OCI-LY7 (cell line): ENCODE measurements at regions not wholly inside any gene's neighbourhood (a gene's known extent, or its start where the extent isn't known, plus 50 kb on each side); places are given as distances from the start of the nearest gene placed in this dataset.

Experiments
- BruUV-seq: library from RNA; stranded (reverse); fragments of 400-500 nt; replicated peaks from 2 replicates; lab custom pipeline; 2021; lab: Mats Ljungman, UMichigan
- CTCF ChIA-PET: fragments of 300-600 bp; sonication (Branson Sonifier 250); formaldehyde crosslinking; loops from one replicate; lab custom pipeline; 2022; ENCODE audit warnings: antibody characterized with exemption; ENCODE audit not compliant: unreplicated experiment; lab: Charles Lee
- POLR2A ChIA-PET: fragments of 300-600 bp; sonication (Branson Sonifier 250); formaldehyde crosslinking; loops from one replicate; lab custom pipeline; 2022; ENCODE audit warnings: antibody characterized with exemption; lab: Charles Lee
- DNase-seq: peaks from one replicate; pipeline ENCODE4 v3.0.0-alpha.2; 2015; ENCODE audit warnings: low spot score
- H2AFZ ChIP-seq: fragments of 200-600 bp; sonication (generic), shearing (Covaris generic); 2 replicates; pipeline ENCODE4 v1.6.1; 2014; ENCODE audit warnings: mild to moderate bottlenecking, antibody characterized with exemption, low read length, moderate library complexity
- H3K27ac ChIP-seq: fragments of 200-600 bp; sonication (generic); 2 replicates; pipeline ENCODE4 v1.5.1; 2014; ENCODE audit warnings: mixed run types, low read depth, mild to moderate bottlenecking, moderate library complexity, low read length, inconsistent platforms; ENCODE audit not compliant: poor library complexity, severe bottlenecking
- H3K36me3 ChIP-seq: fragments of 200-600 bp; sonication (generic); 2 replicates; pipeline ENCODE4 v1.6.1; 2014; ENCODE audit warnings: mild to moderate bottlenecking, antibody characterized with exemption, low read length, moderate library complexity, mixed read lengths; ENCODE audit not compliant: insufficient read depth
- H3K4me1 ChIP-seq: fragments of 200-600 bp; sonication (generic); 2 replicates; pipeline ENCODE4 v1.5.1; 2014; ENCODE audit warnings: mild to moderate bottlenecking, low read length; ENCODE audit not compliant: insufficient read depth, poor library complexity, severe bottlenecking
- H3K4me2 ChIP-seq: fragments of 200-600 bp; sonication (generic); 2 replicates; pipeline ENCODE4 v1.6.1; 2014; ENCODE audit warnings: mild to moderate bottlenecking, low read length
- H3K4me3 ChIP-seq: fragments of 200-600 bp; sonication (generic); 2 replicates; pipeline ENCODE4 v1.5.1; 2014; ENCODE audit warnings: mild to moderate bottlenecking, low read depth, low read length; ENCODE audit not compliant: poor library complexity, severe bottlenecking
- H3K79me2 ChIP-seq: fragments of 200-600 bp; sonication (generic); 2 replicates; pipeline ENCODE4 v1.6.1; 2016; ENCODE audit warnings: low read depth, mild to moderate bottlenecking, low read length, moderate library complexity, mixed read lengths; ENCODE audit not compliant: insufficient read depth
- H3K9me2 ChIP-seq: fragments of 200-600 bp; sonication (generic); 2 replicates; pipeline ENCODE4 v1.6.1; 2016; ENCODE audit warnings: mild to moderate bottlenecking, low read length, mixed read lengths; ENCODE audit not compliant: insufficient read depth
- H3K9me3 ChIP-seq: fragments of 200-600 bp; sonication (generic); 2 replicates; pipeline ENCODE4 v1.6.1; 2014; ENCODE audit warnings: mild to moderate bottlenecking, mixed run types, low read length, mixed read lengths
- H4K20me1 ChIP-seq: fragments of 200-600 bp; sonication (generic); 2 replicates; pipeline ENCODE4 v1.6.1; 2014; ENCODE audit warnings: mild to moderate bottlenecking, antibody characterized with exemption, low read length, moderate library complexity, mixed read lengths; ENCODE audit not compliant: insufficient read depth
- CTCF ChIP-seq: fragments of 200-600 bp; sonication (generic); conservative IDR thresholded peaks from 2 replicates; pipeline ENCODE4 v1.5.1; 2014; ENCODE audit warnings: mild to moderate bottlenecking, antibody characterized with exemption, low read length, moderate library complexity, mixed read lengths
- EZH2phosphoT487 ChIP-seq: fragments of 200-600 bp; sonication (generic); IDR thresholded peaks from 2 replicates; pipeline ENCODE4 v1.6.1; 2018; ENCODE audit warnings: low read depth, borderline replicate concordance, mild to moderate bottlenecking, mixed run types, antibody characterized with exemption, low read length, moderate library complexity, mixed read lengths
- intact Hi-C: fragments of 100-400 bp; cut with micrococcal nuclease; formaldehyde crosslinking; loops from one replicate; pipeline ENCODE4 v1.10.0; 2022; ENCODE audit not compliant: unreplicated experiment

GRCh38 chrX:45602151-45602550 is 401.5 kb upstream of the DIPK2B start:
- ChIA-PET POLR2A (no interaction called here), CTCF (no interaction called here)
- H3K27ac ChIP-seq = no peak overlapping the region
- no peak for DNase-seq
- H3K4me2 ChIP-seq = no peak overlapping the region
- H2AFZ ChIP-seq = no peak overlapping the region
- H3K4me3 ChIP-seq = no peak overlapping the region
- H3K4me1 ChIP-seq = no peaks in the 10 kb centered on the region
- BruUV-seq = no TSS peak
- TF ChIP-seq EZH2phosphoT487 (no peak), CTCF (no peak)
- H4K20me1 ChIP-seq = no peaks in the 10 kb centered on the region
- no peaks in the 10 kb centered on the region for H3K79me2 ChIP-seq
- H3K36me3 ChIP-seq = no peaks in the 10 kb centered on the region
- H3K9me3 ChIP-seq = no peaks in the 10 kb centered on the region
- H3K9me2 ChIP-seq = no peaks in the 10 kb centered on the region
- intact Hi-C loops = no loop called here

DNA sequence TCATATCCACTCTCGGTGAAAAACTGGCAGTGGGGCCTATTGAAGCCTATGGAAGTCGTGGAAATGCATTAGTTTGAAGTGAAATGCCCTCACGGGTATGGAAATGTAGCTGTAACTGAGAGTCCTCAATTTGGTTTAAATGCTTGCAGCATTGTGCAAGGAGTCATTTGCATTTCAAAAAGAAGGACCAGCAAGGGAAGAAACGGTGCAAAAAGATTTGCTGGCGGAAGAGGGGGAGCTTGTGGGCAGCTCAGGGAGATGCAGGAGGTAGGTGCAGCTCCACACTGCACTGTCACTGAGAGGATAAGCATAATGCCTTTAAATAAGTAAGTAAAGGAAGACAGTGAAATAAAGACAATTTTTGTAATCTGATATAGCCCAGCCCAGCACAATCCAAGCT is 400.4 kb upstream of the DIPK2B start:
- no peaks in the 10 kb centered on the region for H4K20me1 ChIP-seq
- no peak for DNase-seq
- CTCF ChIA-PET = no interaction called here
- no peak overlapping the region for H2AFZ ChIP-seq
- no peak overlapping the region for H3K27ac ChIP-seq
- no peaks in the 10 kb centered on the region for H3K79me2 ChIP-seq
- no peak overlapping the region for H3K4me2 ChIP-seq
- intact Hi-C loops = no loop called here
- H3K9me3 ChIP-seq = no peaks in the 10 kb centered on the region
- no peaks in the 10 kb centered on the region for H3K4me1 ChIP-seq
- H3K4me3 ChIP-seq = no peak overlapping the region
- POLR2A ChIA-PET = no interaction called here
- no peaks in the 10 kb centered on the region for H3K36me3 ChIP-seq
- BruUV-seq = no TSS peak
- TF ChIP-seq EZH2phosphoT487 (no peak), CTCF (no peak)
- H3K9me2 ChIP-seq = no peaks in the 10 kb centered on the region

- Histone ChIP-seq H3K4me2 (no peak overlapping the region), H3K36me3 (no peaks in the 10 kb centered on the region), H3K4me1 (no peaks in the 10 kb centered on the region), H2AFZ (no peak overlapping the region), H3K79me2 (no peaks in the 10 kb centered on the region), H3K27ac (no peak overlapping the region), H4K20me1 (no peaks in the 10 kb centered on the region), H3K9me2 (no peaks in the 10 kb centered on the region), H3K9me3 (no peaks in the 10 kb centered on the region), H3K4me3 (no peak overlapping the region)
- TF ChIP-seq EZH2phosphoT487 (no peak), CTCF (no peak)
- intact Hi-C loops = no loop called here
- DNase-seq = no peak
- CTCF ChIA-PET = no interaction called here
- BruUV-seq = no TSS peak
- POLR2A ChIA-PET = no interaction called here
Observed at GRCh38 chrX:45598861-45599260, 398.2 kb upstream of the DIPK2B start.
